Right lobe of liver (tissue), 6 donors: ENCODE measurements at regions not wholly inside any gene's neighbourhood (a gene's known extent, or its start where the extent isn't known, plus 50 kb on each side); places are given as distances from the start of the nearest gene placed in this dataset.
A peak's percentile ranks its signal among the peaks of the same experiment; 100 is the strongest.

Experiments used
- ATAC-seq, 4 donors: fragments of 200-7000 bp; cut with Tn5 transposase; one replicate each; pipeline ENCODE4 v1.9.1; 2020; ENCODE audit warnings: mild to moderate bottlenecking in 4 of 4, moderate library complexity in 4 of 4
- DNase-seq, 3 donors: peaks; one replicate each; pipeline ENCODE4 v3.0.0-alpha.2; 2020
- H3K27ac ChIP-seq, 3 donors: fragments of 200-600 bp; one replicate each; pipeline ENCODE4 v1.8.0; 2022
- H3K27me3 ChIP-seq, 2 donors: fragments of 200-600 bp; one replicate each; pipeline ENCODE4 v1.8.0; 2022
- H3K36me3 ChIP-seq, 4 donors: fragments of 200-600 bp; sonication (generic) in 1 of 4; one replicate each; pipeline versions ENCODE4 v1.5.1 to v1.8.0; 2017 to 2022; ENCODE audit warnings: control low read depth in 1 of 4
- H3K4me1 ChIP-seq, 4 donors: fragments of 200-600 bp; sonication (generic) in 1 of 4; one replicate each; pipeline versions ENCODE4 v1.5.1 to v1.8.0; 2017 to 2022; ENCODE audit warnings: control low read depth in 1 of 4
- H3K4me3 ChIP-seq, 3 donors: fragments of 200-600 bp; one replicate each; pipeline ENCODE4 v1.8.0; 2022
- H3K9me3 ChIP-seq, 4 donors: fragments of 200-600 bp; sonication (generic) in 1 of 4; one replicate each; pipeline versions ENCODE4 v1.5.1 to v1.8.0; 2017 to 2022; ENCODE audit warnings: control low read depth in 1 of 4
- CTCF ChIP-seq, 4 donors: fragments of 200-600 bp in 3 of 4; fragments of 450-650 bp in 1 of 4; IDR thresholded peaks; one replicate each; pipeline versions ENCODE4 v1.5.1 to v1.8.0; 2016 to 2022; ENCODE audit warnings: antibody characterized with exemption in 4 of 4, mild to moderate bottlenecking in 2 of 4
- POLR2A ChIP-seq: fragments of 450-650 bp; IDR thresholded peaks from one replicate; pipeline ENCODE4 v1.6.1; 2017; ENCODE audit warnings: antibody characterized with exemption, mild to moderate bottlenecking
- WGBS: methylation state at CpG from one replicate; pipeline ENCODE4 v1.1.6; 2018; ENCODE audit warnings: low coverage, low lambda C conversion rate; ENCODE audit not compliant: insufficient coverage; ENCODE audit errors: missing lambda C conversion rate; 5-methylcytosine and 5-hydroxymethylcytosine counted together
- intact Hi-C, 2 donors: fragments of 100-400 bp; cut with DNase I; formaldehyde crosslinking; loops; one replicate each; pipeline versions ENCODE4 v1.11.2 to v1.14.1; 2022
- donor health status: DM: no; HTN: yes; CAD: no.
- donor health status: DM: no; HTN: no; CAD: no.
- donor health status: DM: no; HTN: no; CAD: no.
- donor health status: DM: no; HTN: yes; CAD: no.
- donor health status: DM: no; HTN: yes; CAD: no.

GRCh38 chr3:16761571-16761970 is 123.2 kb upstream of the PLCL2 start:
- ATAC-seq, result no peak
- intact Hi-C loops, result no loop called here
- WGBS, result 88% methylated on average over 1 of the region's 1 CpG
- Histone ChIP-seq H3K27ac (no peak overlapping the region), H3K4me1 (no peaks in the 10 kb centered on the region), H3K27me3 (no peaks in the 10 kb centered on the region), H3K4me3 (no peak overlapping the region), H3K9me3 (no peaks in the 10 kb centered on the region), H3K36me3 (no peaks in the 10 kb centered on the region)
- no peak for DNase-seq
- TF ChIP-seq CTCF (IDR thresholded peaks at IDR 0.05), result no peak
- TF ChIP-seq POLR2A, result no peak

DNA sequence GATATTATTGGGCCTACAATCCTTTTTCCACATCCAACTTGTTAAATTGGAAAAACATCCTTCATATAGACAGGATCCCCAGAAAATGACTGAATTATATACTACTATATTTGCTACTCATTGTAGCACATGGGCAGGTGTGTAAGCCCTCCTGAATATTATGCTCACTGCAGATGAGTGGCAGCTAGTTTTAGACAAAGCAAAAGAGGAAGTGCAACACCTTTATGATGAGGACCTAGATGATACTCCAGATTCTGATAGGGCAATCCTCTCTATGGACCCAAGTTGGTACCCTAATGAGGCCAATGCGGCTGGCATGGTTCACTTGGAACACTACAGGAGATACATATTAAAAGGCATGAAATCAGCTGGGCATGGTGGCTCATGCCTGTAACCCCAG is 119.1 kb upstream of the PLCL2 start:
- ATAC-seq (no peak), DNase-seq (no peak)
- H3K4me1 ChIP-seq, result no peaks in the 10 kb centered on the region
- H3K27ac ChIP-seq, result no peak overlapping the region
- no peak for TF ChIP-seq CTCF (IDR thresholded peaks at IDR 0.05)
- no peak for TF ChIP-seq POLR2A
- no peaks in the 10 kb centered on the region for H3K36me3 ChIP-seq
- no peaks in the 10 kb centered on the region for H3K9me3 ChIP-seq
- intact Hi-C loops, result no loop called here
- no peak overlapping the region for H3K4me3 ChIP-seq
- no CpG with 5 or more reads among the region's 1 CpG for WGBS
- no peaks in the 10 kb centered on the region for H3K27me3 ChIP-seq

GRCh38 chr3:16767006-16767405 is 117.7 kb upstream of the PLCL2 start:
- Histone ChIP-seq H3K27me3 (no peaks in the 10 kb centered on the region), H3K4me1 (no peaks in the 10 kb centered on the region), H3K4me3 (no peak overlapping the region), H3K27ac (no peak overlapping the region), H3K9me3 (no peaks in the 10 kb centered on the region), H3K36me3 (no peaks in the 10 kb centered on the region)
- DNase-seq (no peak), ATAC-seq (peak in 1 of 4 donors; percentile 28)
- intact Hi-C loops, result no loop called here
- no peak for TF ChIP-seq POLR2A
- TF ChIP-seq CTCF (IDR thresholded peaks at IDR 0.05), result no peak
- 64% methylated on average over 3 of the region's 3 CpGs for WGBS

GRCh38 chr3:16768014-16768413 is 116.7 kb upstream of the PLCL2 start:
- Histone ChIP-seq H3K36me3 (no peaks in the 10 kb centered on the region), H3K27ac (no peak overlapping the region), H3K4me3 (no peak overlapping the region), H3K4me1 (no peaks in the 10 kb centered on the region), H3K27me3 (no peaks in the 10 kb centered on the region), H3K9me3 (no peaks in the 10 kb centered on the region)
- 33% methylated on average over 1 of the region's 1 CpG for WGBS
- DNase-seq, result no peak
- intact Hi-C loops, result no loop called here
- ATAC-seq, result no peak
- TF ChIP-seq POLR2A (no peak), CTCF (IDR thresholded peaks at IDR 0.05) (no peak)

DNA sequence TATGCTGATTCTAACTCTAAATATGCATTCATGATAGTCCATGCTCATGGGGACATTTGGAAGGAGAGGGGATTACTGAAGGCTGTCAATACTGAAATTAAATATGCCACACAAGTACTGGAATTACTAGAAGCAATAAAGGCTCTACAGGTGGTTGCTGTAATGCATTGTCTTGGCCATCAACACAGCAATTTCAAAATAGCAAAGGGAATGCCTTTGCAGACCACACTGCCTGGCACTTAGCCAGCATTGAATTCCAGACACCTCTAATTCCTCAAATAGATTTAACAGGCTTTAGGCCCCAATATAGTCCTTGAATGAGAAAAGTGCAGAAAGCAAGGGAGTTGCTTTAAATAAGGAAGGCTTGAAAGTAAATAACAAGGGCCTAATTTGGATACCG is 115.8 kb upstream of the PLCL2 start:
- Histone ChIP-seq H3K4me3 (no peak overlapping the region), H3K27ac (no peak overlapping the region), H3K36me3 (no peaks in the 10 kb centered on the region), H3K27me3 (no peaks in the 10 kb centered on the region), H3K4me1 (no peaks in the 10 kb centered on the region), H3K9me3 (no peaks in the 10 kb centered on the region)
- no peak for DNase-seq
- ATAC-seq, result no peak
- WGBS, result 50% methylated on average over 1 of the region's 1 CpG
- TF ChIP-seq CTCF (IDR thresholded peaks at IDR 0.05) (no peak), POLR2A (no peak)
- intact Hi-C loops, result no loop called here
